ENCODE measurements at regions not wholly inside any gene's neighbourhood (a gene's known extent, or its start where the extent isn't known, plus 50 kb on each side); places are given as distances from the start of the nearest gene placed in this dataset.

DNA sequence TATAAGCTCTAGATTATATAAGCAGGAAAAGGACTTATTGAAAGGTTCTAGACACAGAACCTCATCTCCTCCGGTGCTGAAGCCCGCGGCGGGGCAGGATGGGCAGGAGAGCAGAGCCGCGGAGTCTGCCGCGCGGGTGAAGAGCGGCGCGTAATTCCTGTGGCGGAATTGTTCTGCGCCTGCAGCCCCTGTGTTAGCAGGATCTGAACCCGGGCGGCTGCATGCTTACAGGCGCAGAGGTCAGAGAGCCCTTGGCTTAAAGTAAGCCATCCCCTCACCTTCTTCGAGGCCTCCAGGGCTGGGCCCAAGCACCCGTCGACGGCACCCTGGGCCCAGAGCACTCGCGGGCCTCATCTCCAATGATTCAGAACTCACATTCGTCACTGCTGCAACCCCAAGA lies 89.3 kb downstream of the FASLG start:
- no peaks in the 10 kb centered on the region for H3K27me3 ChIP-seq (ENCODE audit: insufficient read depth, poor library complexity, severe bottlenecking)

DNA sequence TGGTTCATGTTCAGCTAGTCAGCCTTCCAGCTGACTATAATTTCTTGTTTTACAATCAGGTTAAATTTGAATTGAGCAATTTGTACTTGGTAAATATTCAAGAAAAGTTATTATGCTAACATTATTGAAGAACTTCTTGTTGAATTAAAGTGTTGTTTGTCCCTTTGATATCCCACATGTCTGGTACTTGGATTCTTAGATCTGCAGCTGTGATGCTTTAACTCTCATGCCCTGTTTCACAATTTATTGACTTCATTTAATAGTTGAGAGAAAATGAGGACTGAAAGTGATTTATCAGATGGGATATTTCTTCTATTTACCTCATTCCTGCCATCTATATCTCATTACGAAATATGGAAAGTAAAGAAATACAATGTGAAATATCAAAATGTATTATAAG lies 92.8 kb downstream of the FASLG start:
- DNase-seq (ENCODE audit: low read depth in 1 of 2, low spot score in 1 of 2): no peak
- H3K4me3 ChIP-seq (replicated peaks; ENCODE audit: insufficient read depth, low read length): no peak overlapping the region
- TF ChIP-seq, protein P1, sequence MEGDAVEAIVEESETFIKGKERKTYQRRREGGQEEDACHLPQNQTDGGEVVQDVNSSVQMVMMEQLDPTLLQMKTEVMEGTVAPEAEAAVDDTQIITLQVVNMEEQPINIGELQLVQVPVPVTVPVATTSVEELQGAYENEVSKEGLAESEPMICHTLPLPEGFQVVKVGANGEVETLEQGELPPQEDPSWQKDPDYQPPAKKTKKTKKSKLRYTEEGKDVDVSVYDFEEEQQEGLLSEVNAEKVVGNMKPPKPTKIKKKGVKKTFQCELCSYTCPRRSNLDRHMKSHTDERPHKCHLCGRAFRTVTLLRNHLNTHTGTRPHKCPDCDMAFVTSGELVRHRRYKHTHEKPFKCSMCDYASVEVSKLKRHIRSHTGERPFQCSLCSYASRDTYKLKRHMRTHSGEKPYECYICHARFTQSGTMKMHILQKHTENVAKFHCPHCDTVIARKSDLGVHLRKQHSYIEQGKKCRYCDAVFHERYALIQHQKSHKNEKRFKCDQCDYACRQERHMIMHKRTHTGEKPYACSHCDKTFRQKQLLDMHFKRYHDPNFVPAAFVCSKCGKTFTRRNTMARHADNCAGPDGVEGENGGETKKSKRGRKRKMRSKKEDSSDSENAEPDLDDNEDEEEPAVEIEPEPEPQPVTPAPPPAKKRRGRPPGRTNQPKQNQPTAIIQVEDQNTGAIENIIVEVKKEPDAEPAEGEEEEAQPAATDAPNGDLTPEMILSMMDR (IDR thresholded peaks at IDR 0.05; ENCODE audit: insufficient read depth, low read length): no peak
- TF ChIP-seq, protein P2, sequence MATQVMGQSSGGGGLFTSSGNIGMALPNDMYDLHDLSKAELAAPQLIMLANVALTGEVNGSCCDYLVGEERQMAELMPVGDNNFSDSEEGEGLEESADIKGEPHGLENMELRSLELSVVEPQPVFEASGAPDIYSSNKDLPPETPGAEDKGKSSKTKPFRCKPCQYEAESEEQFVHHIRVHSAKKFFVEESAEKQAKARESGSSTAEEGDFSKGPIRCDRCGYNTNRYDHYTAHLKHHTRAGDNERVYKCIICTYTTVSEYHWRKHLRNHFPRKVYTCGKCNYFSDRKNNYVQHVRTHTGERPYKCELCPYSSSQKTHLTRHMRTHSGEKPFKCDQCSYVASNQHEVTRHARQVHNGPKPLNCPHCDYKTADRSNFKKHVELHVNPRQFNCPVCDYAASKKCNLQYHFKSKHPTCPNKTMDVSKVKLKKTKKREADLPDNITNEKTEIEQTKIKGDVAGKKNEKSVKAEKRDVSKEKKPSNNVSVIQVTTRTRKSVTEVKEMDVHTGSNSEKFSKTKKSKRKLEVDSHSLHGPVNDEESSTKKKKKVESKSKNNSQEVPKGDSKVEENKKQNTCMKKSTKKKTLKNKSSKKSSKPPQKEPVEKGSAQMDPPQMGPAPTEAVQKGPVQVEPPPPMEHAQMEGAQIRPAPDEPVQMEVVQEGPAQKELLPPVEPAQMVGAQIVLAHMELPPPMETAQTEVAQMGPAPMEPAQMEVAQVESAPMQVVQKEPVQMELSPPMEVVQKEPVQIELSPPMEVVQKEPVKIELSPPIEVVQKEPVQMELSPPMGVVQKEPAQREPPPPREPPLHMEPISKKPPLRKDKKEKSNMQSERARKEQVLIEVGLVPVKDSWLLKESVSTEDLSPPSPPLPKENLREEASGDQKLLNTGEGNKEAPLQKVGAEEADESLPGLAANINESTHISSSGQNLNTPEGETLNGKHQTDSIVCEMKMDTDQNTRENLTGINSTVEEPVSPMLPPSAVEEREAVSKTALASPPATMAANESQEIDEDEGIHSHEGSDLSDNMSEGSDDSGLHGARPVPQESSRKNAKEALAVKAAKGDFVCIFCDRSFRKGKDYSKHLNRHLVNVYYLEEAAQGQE (IDR thresholded peaks at IDR 0.05; ENCODE audit: insufficient replicate concordance, low read depth): no peak
- no peak for TF ChIP-seq POLR2AphosphoS5 (IDR thresholded peaks at IDR 0.05; ENCODE audit: low read depth)
- no peak for TF ChIP-seq GABPA (IDR thresholded peaks at IDR 0.05; ENCODE audit: low read depth)
- no peak for TF ChIP-seq SPI1 (IDR thresholded peaks at IDR 0.05; ENCODE audit: borderline replicate concordance, low read depth)
- H3K27ac ChIP-seq (replicated peaks): no peak overlapping the region
- no peaks in the 10 kb centered on the region for H3K27me3 ChIP-seq (ENCODE audit: insufficient read depth, poor library complexity, severe bottlenecking)

More for the DNA sequence above, 89.3 kb downstream of the FASLG start:
- no peak overlapping the region for H3K27ac ChIP-seq (replicated peaks)
- no peak overlapping the region for H3K4me3 ChIP-seq (replicated peaks; ENCODE audit: insufficient read depth, low read length)
- TF ChIP-seq SPI1 (IDR thresholded peaks at IDR 0.05; ENCODE audit: borderline replicate concordance, low read depth) (no peak), GABPA (IDR thresholded peaks at IDR 0.05; ENCODE audit: low read depth) (no peak), POLR2AphosphoS5 (IDR thresholded peaks at IDR 0.05; ENCODE audit: low read depth) (no peak)
- TF ChIP-seq, protein P1 (IDR thresholded peaks at IDR 0.05; ENCODE audit: insufficient read depth, low read length): no peak
- TF ChIP-seq, protein P2 (IDR thresholded peaks at IDR 0.05; ENCODE audit: insufficient replicate concordance, low read depth): no peak
- no peak for DNase-seq (ENCODE audit: low read depth in 1 of 2, low spot score in 1 of 2)

DNA sequence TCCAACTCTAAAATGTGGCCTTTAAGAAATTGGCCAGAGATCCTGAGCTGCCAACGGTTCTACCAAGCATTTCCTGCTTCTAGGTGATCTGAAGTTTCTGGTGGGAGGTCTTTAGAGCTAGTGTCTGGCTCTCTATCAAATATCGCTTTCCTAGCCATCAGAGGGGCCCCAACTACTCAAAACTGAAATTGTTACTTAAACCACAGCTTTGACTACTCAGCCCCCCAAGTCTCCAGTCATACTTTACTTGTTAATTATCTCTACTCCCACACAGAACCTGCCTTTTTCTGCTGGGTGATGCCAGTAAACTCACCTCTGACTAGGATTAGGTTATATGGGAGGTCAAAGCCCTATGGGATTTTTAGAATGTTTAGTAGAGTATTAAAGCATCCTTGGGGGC lies 95.1 kb downstream of the FASLG start:
- no peak for DNase-seq (ENCODE audit: low read depth in 1 of 2, low spot score in 1 of 2)
- Histone ChIP-seq H3K4me3 (replicated peaks; ENCODE audit: insufficient read depth, low read length) (no peak overlapping the region), H3K27ac (replicated peaks) (no peak overlapping the region), H3K27me3 (ENCODE audit: insufficient read depth, poor library complexity, severe bottlenecking) (no peaks in the 10 kb centered on the region)
- TF ChIP-seq, protein P2 (IDR thresholded peaks at IDR 0.05; ENCODE audit: insufficient replicate concordance, low read depth): no peak
- TF ChIP-seq, protein P1 (IDR thresholded peaks at IDR 0.05; ENCODE audit: insufficient read depth, low read length): no peak
- TF ChIP-seq GABPA (IDR thresholded peaks at IDR 0.05; ENCODE audit: low read depth) (no peak), POLR2AphosphoS5 (IDR thresholded peaks at IDR 0.05; ENCODE audit: low read depth) (no peak), SPI1 (IDR thresholded peaks at IDR 0.05; ENCODE audit: borderline replicate concordance, low read depth) (no peak)
